ENCODE measurements at regions not wholly inside any gene's neighbourhood (a gene's known extent, or its start where the extent isn't known, plus 50 kb on each side); places are given as distances from the start of the nearest gene placed in this dataset.

DNA sequence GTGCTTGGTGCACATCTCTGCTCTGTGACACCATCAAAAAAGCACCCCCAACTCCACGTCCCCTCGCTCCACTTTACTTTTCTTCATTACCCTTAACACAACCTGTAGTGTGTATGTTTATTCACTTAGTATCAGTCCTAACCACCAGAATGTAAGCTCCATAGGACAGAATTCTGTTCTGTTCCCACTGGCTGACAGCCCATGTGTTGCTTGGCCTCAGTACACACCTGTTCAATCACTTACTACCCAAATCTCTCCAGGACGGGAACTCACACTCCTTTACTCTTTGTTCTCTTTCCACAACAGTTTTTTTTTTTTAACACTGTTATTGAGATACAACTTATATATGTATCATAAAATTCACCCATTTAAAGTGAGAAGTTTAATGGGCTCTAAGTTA, 119.6 kb downstream of the MAF start (continued):
- TF ChIP-seq, protein P1, sequence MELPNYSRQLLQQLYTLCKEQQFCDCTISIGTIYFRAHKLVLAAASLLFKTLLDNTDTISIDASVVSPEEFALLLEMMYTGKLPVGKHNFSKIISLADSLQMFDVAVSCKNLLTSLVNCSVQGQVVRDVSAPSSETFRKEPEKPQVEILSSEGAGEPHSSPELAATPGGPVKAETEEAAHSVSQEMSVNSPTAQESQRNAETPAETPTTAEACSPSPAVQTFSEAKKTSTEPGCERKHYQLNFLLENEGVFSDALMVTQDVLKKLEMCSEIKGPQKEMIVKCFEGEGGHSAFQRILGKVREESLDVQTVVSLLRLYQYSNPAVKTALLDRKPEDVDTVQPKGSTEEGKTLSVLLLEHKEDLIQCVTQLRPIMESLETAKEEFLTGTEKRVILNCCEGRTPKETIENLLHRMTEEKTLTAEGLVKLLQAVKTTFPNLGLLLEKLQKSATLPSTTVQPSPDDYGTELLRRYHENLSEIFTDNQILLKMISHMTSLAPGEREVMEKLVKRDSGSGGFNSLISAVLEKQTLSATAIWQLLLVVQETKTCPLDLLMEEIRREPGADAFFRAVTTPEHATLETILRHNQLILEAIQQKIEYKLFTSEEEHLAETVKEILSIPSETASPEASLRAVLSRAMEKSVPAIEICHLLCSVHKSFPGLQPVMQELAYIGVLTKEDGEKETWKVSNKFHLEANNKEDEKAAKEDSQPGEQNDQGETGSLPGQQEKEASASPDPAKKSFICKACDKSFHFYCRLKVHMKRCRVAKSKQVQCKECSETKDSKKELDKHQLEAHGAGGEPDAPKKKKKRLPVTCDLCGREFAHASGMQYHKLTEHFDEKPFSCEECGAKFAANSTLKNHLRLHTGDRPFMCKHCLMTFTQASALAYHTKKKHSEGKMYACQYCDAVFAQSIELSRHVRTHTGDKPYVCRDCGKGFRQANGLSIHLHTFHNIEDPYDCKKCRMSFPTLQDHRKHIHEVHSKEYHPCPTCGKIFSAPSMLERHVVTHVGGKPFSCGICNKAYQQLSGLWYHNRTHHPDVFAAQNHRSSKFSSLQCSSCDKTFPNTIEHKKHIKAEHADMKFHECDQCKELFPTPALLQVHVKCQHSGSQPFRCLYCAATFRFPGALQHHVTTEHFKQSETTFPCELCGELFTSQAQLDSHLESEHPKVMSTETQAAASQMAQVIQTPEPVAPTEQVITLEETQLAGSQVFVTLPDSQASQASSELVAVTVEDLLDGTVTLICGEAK (IDR thresholded peaks at IDR 0.05), result no peak
- TF ChIP-seq, protein P1 (CRISPR knock-in tag; IDR thresholded peaks at IDR 0.05), result no peak
- TF ChIP-seq PTRF (tag; IDR thresholded peaks at IDR 0.05) (no peak), NEUROD1 (IDR thresholded peaks at IDR 0.05; ENCODE audit: borderline replicate concordance, low read depth, low read length, partially characterized antibody) (no peak), MTF1 (CRISPR knock-in tag; IDR thresholded peaks at IDR 0.05; ENCODE audit: borderline replicate concordance) (no peak), NFRKB (IDR thresholded peaks at IDR 0.05; ENCODE audit: low read depth) (no peak), RUNX1 (IDR thresholded peaks at IDR 0.05; ENCODE audit: low read depth) (no peak), NRF1 (conservative IDR thresholded peaks at IDR 0.05 in 1 of 2, IDR thresholded peaks at IDR 0.05 in 1 of 2) (no peak), ZNF778 (CRISPR knock-in tag; IDR thresholded peaks at IDR 0.05) (no peak), GABPB1 (CRISPR knock-in tag; IDR thresholded peaks at IDR 0.05) (no peak), FOXK1 (CRISPR knock-in tag; IDR thresholded peaks at IDR 0.05; ENCODE audit: borderline replicate concordance) (no peak), FOXP1 (CRISPR knock-in tag; IDR thresholded peaks at IDR 0.05) (no peak), TRIM28 (IDR thresholded peaks at IDR 0.05) (no peak)
- TF ChIP-seq, protein P2, sequence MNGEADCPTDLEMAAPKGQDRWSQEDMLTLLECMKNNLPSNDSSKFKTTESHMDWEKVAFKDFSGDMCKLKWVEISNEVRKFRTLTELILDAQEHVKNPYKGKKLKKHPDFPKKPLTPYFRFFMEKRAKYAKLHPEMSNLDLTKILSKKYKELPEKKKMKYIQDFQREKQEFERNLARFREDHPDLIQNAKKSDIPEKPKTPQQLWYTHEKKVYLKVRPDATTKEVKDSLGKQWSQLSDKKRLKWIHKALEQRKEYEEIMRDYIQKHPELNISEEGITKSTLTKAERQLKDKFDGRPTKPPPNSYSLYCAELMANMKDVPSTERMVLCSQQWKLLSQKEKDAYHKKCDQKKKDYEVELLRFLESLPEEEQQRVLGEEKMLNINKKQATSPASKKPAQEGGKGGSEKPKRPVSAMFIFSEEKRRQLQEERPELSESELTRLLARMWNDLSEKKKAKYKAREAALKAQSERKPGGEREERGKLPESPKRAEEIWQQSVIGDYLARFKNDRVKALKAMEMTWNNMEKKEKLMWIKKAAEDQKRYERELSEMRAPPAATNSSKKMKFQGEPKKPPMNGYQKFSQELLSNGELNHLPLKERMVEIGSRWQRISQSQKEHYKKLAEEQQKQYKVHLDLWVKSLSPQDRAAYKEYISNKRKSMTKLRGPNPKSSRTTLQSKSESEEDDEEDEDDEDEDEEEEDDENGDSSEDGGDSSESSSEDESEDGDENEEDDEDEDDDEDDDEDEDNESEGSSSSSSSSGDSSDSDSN (IDR thresholded peaks at IDR 0.05; ENCODE audit: borderline replicate concordance in 1 of 2, low read depth in 2 of 2, low read length in 2 of 2), result no peak
- TF ChIP-seq, protein P3, sequence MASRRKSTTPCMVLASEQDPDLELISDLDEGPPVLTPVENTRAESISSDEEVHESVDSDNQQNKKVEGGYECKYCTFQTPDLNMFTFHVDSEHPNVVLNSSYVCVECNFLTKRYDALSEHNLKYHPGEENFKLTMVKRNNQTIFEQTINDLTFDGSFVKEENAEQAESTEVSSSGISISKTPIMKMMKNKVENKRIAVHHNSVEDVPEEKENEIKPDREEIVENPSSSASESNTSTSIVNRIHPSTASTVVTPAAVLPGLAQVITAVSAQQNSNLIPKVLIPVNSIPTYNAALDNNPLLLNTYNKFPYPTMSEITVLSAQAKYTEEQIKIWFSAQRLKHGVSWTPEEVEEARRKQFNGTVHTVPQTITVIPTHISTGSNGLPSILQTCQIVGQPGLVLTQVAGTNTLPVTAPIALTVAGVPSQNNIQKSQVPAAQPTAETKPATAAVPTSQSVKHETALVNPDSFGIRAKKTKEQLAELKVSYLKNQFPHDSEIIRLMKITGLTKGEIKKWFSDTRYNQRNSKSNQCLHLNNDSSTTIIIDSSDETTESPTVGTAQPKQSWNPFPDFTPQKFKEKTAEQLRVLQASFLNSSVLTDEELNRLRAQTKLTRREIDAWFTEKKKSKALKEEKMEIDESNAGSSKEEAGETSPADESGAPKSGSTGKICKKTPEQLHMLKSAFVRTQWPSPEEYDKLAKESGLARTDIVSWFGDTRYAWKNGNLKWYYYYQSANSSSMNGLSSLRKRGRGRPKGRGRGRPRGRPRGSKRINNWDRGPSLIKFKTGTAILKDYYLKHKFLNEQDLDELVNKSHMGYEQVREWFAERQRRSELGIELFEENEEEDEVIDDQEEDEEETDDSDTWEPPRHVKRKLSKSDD (conservative IDR thresholded peaks at IDR 0.05; ENCODE audit: low read length), result no peak
- TF ChIP-seq, protein P4, sequence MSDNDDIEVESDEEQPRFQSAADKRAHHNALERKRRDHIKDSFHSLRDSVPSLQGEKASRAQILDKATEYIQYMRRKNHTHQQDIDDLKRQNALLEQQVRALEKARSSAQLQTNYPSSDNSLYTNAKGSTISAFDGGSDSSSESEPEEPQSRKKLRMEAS (CRISPR knock-in tag; IDR thresholded peaks at IDR 0.05), result no peak
